GM21526 (cell line): ENCODE measurements at regions not wholly inside any gene's neighbourhood (a gene's known extent, or its start where the extent isn't known, plus 50 kb on each side); places are given as distances from the start of the nearest gene placed in this dataset.
"Not testable (repeated sequence)": the region's sequence is repeated elsewhere in the genome, so short reads cannot be mapped to it uniquely, and the experiment has no call there.

ENCODE experiments used
- ATAC-seq: cut with Tn5 transposase; IDR thresholded peaks from one replicate; pipeline ENCODE4 v1.9.1; 2021; ENCODE audit warnings: moderate library complexity; ENCODE audit not compliant: unreplicated experiment, low FRiP score

DNA sequence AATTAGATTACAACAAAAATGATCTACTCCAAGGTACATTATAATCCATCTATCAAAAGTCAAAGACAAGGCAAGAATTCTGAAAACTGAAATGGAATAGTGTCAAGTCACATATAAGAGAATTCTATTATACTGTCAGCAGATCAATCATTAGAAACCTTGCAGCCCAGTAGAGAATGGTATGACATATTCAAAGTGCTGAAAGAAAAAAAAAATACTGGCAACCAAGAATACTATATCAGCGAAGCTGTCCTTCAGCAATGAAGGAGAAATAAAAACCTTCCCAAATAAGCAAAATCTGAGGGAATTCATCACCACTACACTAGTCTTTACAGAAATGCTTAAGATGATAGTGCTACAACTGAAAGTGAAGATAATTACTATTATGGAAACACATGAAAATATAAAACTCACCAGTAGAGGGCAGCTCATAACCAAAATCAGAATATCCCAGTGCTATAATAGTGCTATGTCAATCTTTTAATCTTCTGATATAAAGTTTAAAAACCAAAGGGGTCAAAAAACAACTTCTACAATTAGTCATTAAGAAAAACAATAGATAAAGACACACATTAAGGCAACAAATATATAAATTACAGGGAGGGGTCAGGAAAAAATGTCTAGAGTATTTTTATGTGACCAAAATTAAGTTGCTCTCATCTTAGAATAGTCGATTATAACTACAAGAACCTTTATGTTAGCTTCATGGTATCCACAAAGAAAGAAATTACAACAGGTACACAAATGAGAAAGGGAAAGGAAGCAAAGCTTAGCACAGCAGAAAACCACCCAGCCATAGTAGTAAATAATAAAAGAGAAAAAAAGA, 190.7 kb upstream of the CNTN6 start:
- ATAC-seq: peak; percentile 86

DNA sequence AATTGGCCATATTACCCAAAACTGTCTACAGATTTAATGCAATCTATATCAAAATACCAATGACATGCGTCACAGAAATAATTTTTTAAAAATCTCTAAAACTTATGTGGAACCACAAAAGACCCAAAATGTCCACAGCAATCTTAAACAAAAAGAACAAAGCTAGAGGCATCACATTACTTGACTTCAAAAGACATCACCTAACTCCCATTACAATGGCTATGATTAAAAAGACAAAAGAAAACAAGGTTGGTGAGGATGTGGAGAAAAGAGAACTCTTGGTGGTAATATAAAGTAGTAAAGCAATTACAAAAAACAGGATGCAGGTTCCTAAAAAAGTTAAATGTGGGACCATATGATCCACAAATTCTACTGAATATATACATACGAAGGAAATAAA, 187.6 kb upstream of the CNTN6 start:
- no peak for ATAC-seq

DNA sequence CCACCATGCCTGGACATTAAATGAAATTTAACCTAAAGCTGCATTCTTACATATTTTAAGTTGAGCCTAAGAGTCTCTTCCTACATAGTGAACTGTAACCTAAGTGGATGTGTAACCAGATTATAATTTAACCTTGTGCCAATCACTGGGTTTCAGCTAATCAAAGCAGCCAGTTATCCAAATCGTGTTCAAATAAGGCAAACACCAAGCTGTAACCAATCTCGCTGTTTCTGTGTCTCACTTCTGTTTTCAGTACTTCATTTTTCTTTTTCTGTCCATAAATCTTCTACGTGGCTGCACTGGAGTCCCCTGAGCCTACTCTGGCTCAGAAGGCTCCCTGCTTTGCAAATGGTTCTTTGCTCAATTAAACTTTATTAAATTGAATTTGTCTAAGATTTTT, 186.1 kb upstream of the CNTN6 start:
- no peak for ATAC-seq

DNA sequence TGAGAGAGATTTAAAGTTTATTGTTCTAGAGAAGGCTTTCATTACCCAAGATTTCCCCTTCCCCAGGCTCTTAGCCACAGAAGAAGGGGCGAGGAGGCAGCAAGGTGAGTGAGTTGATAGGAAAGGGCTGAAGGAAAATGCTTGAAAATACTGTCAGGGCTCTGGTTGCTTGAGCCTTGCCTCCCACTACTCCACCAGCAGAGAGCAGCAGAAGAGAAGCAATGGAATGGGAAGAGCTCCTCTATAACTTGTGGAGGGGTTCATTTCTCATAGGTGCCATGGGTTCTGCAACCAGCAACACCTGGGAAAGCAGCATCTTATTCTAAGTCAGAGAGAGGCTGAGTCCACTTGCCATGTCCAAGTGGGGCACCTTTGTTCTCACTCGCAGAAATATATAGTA, 184.0 kb upstream of the CNTN6 start:
- ATAC-seq: no peak

DNA sequence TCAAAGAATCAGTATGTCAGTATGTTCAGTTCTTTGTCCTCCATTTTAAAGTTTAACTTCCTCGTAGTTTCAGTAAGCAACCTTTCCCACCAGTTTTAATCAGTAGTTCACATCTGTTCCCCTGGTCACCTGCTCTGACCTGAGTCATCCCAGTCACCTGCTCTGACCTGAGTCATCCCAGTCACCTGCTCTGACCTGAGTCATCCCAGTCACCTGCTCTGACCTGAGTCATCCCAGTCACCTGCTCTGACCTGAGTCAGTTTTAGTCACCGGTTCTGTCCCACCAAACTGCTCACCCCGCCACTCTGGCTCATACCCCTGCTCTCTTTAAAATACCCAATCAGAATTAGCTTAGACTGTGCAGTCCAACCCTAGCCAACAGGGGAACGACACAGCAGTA, 180.1 kb upstream of the CNTN6 start:
- not testable (repeated sequence) for ATAC-seq

DNA sequence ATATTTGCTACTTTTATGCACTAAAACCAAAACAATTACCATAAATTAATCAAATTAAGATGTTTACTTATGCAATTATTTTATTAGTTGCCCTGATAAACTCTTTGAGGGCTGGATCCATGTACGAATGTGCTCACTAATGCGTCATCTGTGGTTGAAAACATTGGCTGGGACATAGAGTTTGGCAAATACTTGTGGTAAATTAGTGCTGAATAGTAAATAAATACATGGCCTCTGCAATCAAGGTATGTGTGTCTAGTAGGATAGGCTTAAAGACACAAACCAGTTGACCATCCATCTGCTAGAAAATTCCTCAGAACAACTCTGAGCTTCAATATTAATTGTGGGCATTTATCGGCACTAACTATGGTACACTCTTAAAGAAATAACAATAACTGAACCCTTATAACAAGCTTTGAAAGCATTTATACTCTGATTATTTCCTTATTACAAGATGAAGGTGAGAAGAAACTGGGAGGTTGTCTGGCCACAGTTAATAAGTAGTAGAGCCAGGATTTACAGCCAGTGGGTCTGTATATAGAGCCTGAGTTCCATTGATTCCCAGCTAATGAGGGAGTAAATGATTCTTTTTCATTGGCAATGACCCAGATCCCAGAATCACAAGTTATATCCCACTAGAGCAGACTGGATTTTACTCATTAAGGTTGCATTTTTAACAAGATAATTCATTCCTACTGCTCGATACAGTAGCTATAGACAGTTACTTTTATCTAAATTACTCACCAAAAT, 169.5 kb upstream of the CNTN6 start:
- no peak for ATAC-seq

DNA sequence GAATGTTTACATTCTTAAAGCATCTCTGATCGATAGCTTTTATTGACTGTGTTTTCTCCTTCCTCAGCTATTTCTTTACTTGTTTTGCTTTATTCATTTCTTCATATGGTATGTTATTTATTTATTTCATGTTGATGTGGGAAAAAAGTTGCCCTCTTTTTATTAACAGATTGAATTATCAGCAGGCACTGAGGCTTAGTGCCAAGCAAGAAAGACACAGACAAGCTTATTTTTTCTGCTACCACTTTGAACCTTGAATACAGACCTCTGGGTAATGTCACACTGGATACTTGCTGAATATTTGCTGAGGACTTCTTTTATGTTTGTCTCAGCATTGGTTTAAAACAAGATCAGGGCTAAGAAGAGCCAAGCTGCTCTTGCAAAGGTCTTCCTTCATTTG, 162.0 kb upstream of the CNTN6 start:
- no peak for ATAC-seq

DNA sequence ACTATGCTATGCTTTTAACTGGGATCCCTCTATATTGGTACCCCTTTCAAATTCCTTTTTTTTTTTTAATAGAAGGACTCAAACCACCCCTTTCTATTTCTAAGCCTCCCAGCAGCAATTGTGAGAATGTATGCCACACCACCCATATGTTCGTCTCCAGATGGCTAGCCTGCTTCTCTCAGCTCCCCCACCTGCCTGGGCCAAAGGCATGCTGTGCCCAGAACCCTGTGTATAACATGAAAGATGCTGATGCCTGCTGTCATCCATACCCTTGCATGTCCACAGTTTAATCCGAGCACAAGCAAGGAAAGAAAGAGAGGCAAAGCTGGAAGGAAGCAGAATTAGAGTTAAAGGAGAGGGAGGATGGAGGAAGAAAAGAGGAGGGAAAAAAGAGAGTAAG, 159.5 kb upstream of the CNTN6 start:
- no peak for ATAC-seq

DNA sequence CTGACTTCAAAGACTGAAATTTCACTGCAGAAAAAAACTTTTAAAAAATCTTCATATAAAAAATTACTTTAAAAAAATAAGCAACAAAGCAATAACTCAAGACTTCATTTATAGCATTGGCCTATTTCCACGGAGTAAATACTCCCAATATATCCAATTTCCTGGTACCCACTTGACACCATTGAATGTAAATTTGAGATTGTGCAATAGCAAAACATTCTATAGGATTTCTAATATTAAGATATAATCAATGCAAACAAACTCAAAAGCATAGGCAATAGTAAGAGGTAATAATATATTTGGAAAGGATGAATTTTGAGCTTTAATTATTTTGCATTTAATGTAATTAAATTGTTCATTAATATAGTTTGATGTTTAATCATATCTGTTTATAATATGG, 148.0 kb upstream of the CNTN6 start:
- ATAC-seq: no peak

DNA sequence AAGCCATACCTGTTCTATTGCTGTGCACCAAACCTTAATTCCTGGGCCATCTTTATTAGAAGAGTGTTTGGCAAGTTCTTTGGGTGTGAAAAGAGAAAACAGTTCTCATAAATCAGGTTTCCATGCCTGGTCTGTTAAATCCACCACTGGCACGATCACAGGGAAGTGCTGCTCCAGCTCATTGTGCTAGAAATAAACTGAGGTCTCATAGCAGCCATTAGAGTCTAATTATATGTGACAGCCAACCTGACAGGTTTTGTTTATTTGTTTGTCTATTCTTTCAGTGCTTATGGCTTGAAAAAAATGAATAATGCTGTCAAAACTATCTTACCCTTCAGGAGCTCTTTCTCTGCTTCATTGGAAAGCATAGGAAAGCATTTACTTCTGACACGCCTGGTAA, 147.1 kb upstream of the CNTN6 start:
- no peak for ATAC-seq

DNA sequence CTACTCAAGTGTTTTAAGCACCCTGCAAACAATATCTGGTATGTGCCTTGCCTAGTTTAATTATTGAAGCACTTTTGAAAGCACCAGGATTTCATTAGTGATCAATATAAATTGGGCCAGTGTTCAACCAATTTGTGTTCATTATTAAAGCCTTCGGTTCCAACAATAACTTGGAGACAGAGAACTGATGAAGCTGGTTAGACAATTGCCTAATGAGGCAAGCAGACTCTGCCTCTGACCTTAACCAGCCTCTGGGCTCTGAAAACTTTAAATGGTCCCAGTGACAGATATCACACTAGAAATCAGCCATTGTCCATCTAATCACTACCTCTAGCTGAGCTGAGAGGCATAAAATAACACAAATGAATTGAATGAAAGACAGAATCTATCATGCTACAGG, 139.9 kb upstream of the CNTN6 start:
- ATAC-seq: no peak

DNA sequence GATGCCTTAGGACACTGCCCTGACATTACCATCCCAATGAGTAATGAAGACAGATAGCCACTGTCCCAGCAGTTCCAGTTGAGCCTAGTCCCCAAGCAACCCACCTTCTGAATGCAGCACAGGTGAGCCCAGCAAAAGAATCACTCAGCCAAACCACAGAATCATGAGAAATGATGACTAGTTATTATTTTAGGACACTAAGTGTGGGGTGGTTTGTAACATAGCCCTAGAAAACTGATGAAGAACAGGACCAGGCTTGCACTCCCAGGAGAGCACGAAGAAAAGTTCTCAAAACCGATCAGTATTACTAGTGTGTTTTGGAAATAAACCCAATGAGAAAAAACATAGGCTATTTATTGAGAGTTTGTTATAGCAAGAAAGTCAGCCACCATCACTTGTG, 129.6 kb upstream of the CNTN6 start:
- no peak for ATAC-seq

DNA sequence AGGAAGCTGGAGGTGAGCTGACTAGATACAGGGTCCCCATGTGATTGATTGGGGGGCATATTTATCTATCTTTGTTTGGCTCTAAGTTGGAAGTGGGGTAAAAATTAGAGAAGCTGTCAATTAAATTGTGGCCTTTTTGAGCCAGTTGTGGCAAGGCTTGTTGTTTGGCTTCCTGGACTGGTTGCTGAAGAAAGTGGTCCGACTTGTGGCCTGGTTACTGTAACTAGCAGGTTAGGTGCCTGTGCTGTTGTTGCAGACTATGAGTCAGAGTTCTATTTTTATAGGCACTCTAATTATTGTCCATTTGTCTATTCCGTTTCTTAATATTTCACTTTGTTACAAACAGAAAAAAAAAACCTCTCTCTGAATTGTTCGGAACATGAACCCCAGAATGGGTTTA, 129.1 kb upstream of the CNTN6 start:
- ATAC-seq: no peak

DNA sequence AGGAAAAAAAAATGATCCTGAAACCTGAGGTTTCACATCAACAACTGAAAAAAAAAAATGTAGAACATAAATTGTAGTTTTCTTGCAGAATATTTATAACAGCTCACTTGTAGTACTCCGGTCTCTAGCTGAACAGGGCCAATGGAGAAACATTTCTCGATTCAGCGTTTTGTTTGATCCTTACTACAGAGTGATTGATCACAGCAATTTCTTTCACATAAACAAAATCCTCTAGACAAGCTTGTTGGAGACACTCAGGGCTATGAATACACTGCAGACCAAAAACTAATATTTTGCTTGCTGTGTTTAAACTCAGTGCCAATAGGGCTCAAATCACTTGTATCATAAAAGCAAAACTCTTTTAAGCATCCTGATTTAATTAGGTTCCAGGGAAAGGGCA, 127.0 kb upstream of the CNTN6 start:
- no peak for ATAC-seq

DNA sequence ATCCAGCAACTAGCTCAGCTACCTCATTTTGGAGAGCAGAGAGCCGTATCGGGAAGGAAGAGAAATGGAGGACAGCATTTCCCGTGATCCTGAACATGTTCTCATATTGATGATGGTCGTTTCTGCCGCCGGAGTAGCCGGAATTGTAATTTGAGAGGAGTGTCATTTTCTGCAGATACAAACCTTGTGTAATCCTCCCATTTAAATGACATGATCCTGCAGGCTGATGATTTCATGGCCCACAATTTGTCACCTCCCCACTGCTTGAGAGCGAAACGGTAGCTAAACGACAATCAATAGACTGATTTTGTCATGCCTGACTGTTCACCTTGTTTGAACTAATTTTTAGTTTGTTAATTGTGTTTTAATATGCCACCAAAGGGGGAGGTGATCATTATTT, 126.5 kb upstream of the CNTN6 start:
- ATAC-seq: no peak

DNA sequence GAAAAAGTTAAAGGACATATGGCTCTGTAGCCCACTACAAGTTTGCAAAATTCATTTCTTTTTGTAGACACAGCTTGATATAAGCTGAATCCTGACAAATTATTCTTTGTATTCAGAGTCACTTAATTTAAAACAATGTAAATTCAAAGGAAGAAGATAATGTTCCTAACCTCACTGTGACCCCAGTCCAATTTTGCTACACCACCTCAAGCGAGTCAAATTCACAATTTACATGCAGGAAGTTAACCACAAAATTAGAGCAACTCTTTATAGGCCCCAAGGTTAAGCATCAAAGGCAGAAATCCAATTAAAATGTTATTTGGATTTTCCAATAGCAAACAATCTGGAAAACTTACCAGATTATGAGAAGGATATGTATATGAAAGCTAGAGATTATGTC, 119.5 kb upstream of the CNTN6 start:
- ATAC-seq: no peak

DNA sequence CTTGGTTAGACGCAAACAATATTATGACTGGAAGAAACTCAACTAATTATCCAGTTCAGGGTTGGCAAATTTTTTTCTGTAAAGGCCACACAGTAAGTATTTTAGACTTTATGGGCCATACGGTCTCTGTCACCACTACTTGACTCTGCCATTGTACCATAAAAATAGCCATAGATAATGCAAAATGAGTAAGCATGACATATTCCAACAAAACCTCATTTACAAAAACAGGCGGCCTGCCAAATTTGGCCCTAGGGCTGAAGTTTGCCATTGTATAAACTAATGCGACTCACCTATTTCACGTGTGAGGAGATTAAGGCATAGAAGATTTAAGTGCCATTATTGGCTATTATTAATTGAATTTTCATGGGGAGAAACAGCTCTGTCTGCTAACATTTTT, 116.8 kb upstream of the CNTN6 start:
- no peak for ATAC-seq

DNA sequence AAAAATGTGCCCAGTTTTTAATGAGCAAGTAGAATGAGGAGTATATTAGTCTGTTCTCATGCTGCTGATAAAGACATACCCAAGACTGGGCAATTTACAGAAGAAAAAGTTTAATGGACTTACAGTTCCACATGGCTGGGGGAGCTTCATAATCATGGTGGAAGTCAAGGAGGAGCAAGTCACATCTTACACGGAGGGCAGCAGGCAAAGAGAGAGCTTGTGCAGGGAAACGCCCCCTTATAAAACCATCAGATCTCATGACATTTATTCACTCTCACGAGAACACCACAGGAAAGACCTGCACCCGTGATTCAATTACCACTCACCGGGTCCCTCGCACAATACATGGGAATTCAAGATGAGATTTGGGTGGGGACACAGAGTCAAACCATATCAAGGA, 111.7 kb upstream of the CNTN6 start:
- no peak for ATAC-seq

DNA sequence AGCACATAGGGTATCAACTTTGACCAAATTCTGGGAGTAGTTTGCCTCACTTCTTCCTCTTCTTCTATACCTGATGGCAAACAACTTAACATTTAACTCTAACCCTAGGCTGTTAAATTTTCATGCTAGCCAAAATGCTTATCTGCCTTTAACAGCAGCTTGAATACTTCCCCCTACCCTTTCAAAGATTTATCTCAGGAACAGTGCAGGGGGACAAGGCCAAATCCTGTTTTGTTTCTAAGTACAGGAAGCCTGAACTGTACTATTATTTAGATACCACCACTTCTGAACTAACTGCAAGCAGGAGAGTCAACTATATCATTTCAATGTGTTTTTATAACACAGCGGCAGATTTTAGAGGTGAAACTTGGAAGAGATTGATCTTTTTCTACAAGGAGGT, 104.0 kb upstream of the CNTN6 start:
- ATAC-seq: no peak

DNA sequence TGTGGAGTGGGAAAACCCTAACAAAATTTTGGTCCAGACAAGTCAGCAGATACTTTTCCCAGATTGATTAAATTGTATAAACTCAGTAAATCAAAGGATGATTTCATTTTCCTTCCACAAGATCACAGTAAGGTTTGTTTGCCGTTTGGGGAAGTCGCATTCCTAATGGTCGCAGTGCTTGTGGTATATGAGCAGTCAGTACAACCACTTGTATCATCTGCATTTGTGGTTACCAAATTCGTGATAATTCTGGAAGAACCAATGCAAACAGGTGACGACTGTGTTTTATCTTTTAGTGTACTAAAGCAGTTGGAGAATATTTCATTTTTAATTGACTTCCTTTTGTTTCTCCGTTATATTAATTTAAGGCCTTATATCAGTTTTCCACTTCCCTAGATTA, 100.0 kb upstream of the CNTN6 start:
- ATAC-seq: no peak

DNA sequence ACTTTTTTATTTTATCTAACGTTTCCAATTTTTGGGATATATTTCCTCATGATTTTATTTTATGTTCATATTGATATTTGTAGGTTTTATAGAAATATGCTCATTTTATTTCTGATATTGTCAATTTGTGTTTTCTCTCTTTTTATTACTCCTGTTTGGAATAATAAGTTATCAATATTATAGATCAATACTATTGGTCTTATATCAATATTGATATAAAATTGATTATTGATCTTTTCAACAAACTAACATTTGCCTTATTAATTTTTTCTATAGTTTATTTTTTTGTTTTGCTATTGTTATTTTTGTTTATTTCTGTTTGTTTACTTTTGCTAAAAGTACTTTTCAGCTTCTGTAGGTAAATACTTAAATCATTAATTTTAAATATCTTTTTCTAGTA, 90.8 kb upstream of the CNTN6 start:
- no peak for ATAC-seq

DNA sequence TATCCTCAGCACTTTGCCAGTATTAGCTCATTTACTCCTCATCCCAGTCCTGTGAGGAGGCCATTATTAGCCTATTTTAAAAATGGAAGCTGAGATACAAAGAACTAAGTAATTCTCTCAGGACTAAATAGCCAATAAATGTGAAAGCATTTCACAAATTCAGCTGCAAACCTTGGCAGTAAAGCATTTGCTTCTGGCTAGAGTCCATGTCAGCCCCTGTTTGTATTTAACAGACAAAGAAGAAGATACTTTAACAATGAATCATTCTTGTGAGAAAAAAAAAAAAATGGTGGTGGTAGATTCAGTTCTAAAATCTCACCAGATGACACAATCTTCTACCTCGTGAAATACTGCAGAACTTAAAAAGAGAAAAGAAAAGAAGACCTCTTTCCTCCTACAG, 85.0 kb upstream of the CNTN6 start:
- ATAC-seq: no peak
